CD4-positive, CD25-positive, alpha-beta regulatory T cell (primary cell): ENCODE measurements at regions not wholly inside any gene's neighbourhood (a gene's known extent, or its start where the extent isn't known, plus 50 kb on each side); places are given as distances from the start of the nearest gene placed in this dataset.
A peak's percentile ranks its signal among the peaks of the same experiment; 100 is the strongest.

ENCODE experiments used
- ATAC-seq, 2 donors: fragments of 150-1000 bp; cut with Tn5 transposase; one replicate each; pipeline ENCODE4 v1.10.0; 2021; ENCODE audit warnings: low read depth in 2 of 2, moderate number of reproducible peaks in 2 of 2, moderate library complexity in 1 of 2
- DNase-seq, 3 donors: peaks; one replicate each; pipeline versions ENCODE4 v3.0.0 to v3.0.0-alpha.2; 2012 to 2022; ENCODE audit warnings: mixed read lengths in 1 of 3
- H3K27ac ChIP-seq: one replicate; pipeline ENCODE4 v1.7.0; 2013; ENCODE audit warnings: mild to moderate bottlenecking, low read length; ENCODE audit not compliant: insufficient read depth, poor library complexity, severe bottlenecking
- H3K27me3 ChIP-seq: one replicate; pipeline ENCODE4 v1.7.0; 2013; ENCODE audit warnings: low read length; ENCODE audit not compliant: control insufficient read depth, insufficient read depth
- H3K36me3 ChIP-seq: one replicate; pipeline ENCODE4 v1.7.0; 2013; ENCODE audit warnings: mild to moderate bottlenecking, low read length, moderate library complexity; ENCODE audit not compliant: control insufficient read depth, insufficient read depth
- H3K4me1 ChIP-seq: 2 replicates; pipeline ENCODE4 v1.7.0; 2013; ENCODE audit warnings: mild to moderate bottlenecking, low read length; ENCODE audit not compliant: insufficient read depth, control insufficient read depth, poor library complexity, severe bottlenecking
- H3K4me3 ChIP-seq: one replicate; pipeline ENCODE4 v1.7.0; 2013; ENCODE audit warnings: low read depth, mild to moderate bottlenecking, low read length, moderate library complexity
- H3K9me3 ChIP-seq, 2 experiments: 1 replicate in 1 of 2; 2 replicates in 1 of 2; pipeline ENCODE4 v1.7.0; 2013; ENCODE audit warnings: low read length in 2 of 2, mild to moderate bottlenecking in 1 of 2, moderate library complexity in 1 of 2; ENCODE audit not compliant: control insufficient read depth in 2 of 2
- H3K27ac Mint-ChIP-seq, 3 donors: one replicate each; pipeline ENCODE4 v1.8.0; 2020 to 2022; ENCODE audit warnings: mild to moderate bottlenecking in 3 of 3, mixed read lengths in 3 of 3, moderate library complexity in 2 of 3
- H3K27me3 Mint-ChIP-seq: one replicate; pipeline ENCODE4 v1.8.0; 2022; ENCODE audit warnings: mild to moderate bottlenecking, mixed read lengths
- H3K36me3 Mint-ChIP-seq: one replicate; pipeline ENCODE4 v1.8.0; 2020; ENCODE audit warnings: mixed read lengths
- H3K4me1 Mint-ChIP-seq, 4 donors: one replicate each; pipeline ENCODE4 v1.8.0; 2020 to 2022; ENCODE audit warnings: mixed read lengths in 4 of 4, mild to moderate bottlenecking in 1 of 4
- H3K4me3 Mint-ChIP-seq, 4 donors: one replicate each; pipeline ENCODE4 v1.8.0; 2020 to 2022; ENCODE audit warnings: mild to moderate bottlenecking in 4 of 4, mixed read lengths in 4 of 4, moderate library complexity in 3 of 4
- H3K9me3 Mint-ChIP-seq, 7 donors: one replicate each; pipeline ENCODE4 v1.8.0; 2020 to 2022; ENCODE audit warnings: mixed read lengths in 7 of 7, mild to moderate bottlenecking in 3 of 7, moderate library complexity in 2 of 7

GRCh38 chrX:118222421-118222820 lies 105.8 kb upstream of the KLHL13 start:
- no peak for DNase-seq

GRCh38 chrX:118225711-118226428 lies 109.3 kb upstream of the KLHL13 start:
- peaks cover 4% of the 10 kb centered on the region for H3K27me3 Mint-ChIP-seq
- H3K27ac Mint-ChIP-seq = no peak overlapping the region
- Histone ChIP-seq H3K4me3 (no peak overlapping the region), H3K27me3 (no peaks in the 10 kb centered on the region), H3K4me1 (no peaks in the 10 kb centered on the region), H3K36me3 (no peaks in the 10 kb centered on the region), H3K9me3 (no peaks in the 10 kb centered on the region), H3K27ac (no peak overlapping the region)
- H3K36me3 Mint-ChIP-seq = no peaks in the 10 kb centered on the region
- no peaks in the 10 kb centered on the region for H3K9me3 Mint-ChIP-seq
- peak in 1 of 3 donors; percentile 1 for DNase-seq
- no peaks in the 10 kb centered on the region for H3K4me1 Mint-ChIP-seq
- no peak for ATAC-seq
- H3K4me3 Mint-ChIP-seq = no peak overlapping the region

More at GRCh38 chrX:118222421-118222820, 105.8 kb upstream of the KLHL13 start:
- no peak for ATAC-seq
- H3K27me3 ChIP-seq = no peaks in the 10 kb centered on the region
- Mint-ChIP-seq H3K27me3 (peaks cover 4% of the 10 kb centered on the region), H3K4me3 (no peak overlapping the region), H3K27ac (no peak overlapping the region), H3K9me3 (no peaks in the 10 kb centered on the region), H3K36me3 (no peaks in the 10 kb centered on the region), H3K4me1 (no peaks in the 10 kb centered on the region)
- H3K27ac ChIP-seq = no peak overlapping the region
- H3K4me1 ChIP-seq = no peaks in the 10 kb centered on the region
- no peaks in the 10 kb centered on the region for H3K9me3 ChIP-seq
- no peak overlapping the region for H3K4me3 ChIP-seq
- H3K36me3 ChIP-seq = no peaks in the 10 kb centered on the region

GRCh38 chrX:118228041-118228440 lies 111.4 kb upstream of the KLHL13 start:
- H3K4me1 Mint-ChIP-seq = no peaks in the 10 kb centered on the region

GRCh38 chrX:118228456-118228855 lies 111.8 kb upstream of the KLHL13 start:
- ATAC-seq (no peak), DNase-seq (no peak)
- H3K27ac ChIP-seq = no peak overlapping the region
- Mint-ChIP-seq H3K4me1 (no peaks in the 10 kb centered on the region), H3K36me3 (no peaks in the 10 kb centered on the region), H3K9me3 (no peaks in the 10 kb centered on the region), H3K4me3 (no peak overlapping the region), H3K27ac (no peak overlapping the region), H3K27me3 (no peaks in the 10 kb centered on the region)
- no peak overlapping the region for H3K4me3 ChIP-seq
- no peaks in the 10 kb centered on the region for H3K9me3 ChIP-seq
- no peaks in the 10 kb centered on the region for H3K27me3 ChIP-seq
- H3K4me1 ChIP-seq = no peaks in the 10 kb centered on the region
- H3K36me3 ChIP-seq = no peaks in the 10 kb centered on the region

More at GRCh38 chrX:118228041-118228440, 111.4 kb upstream of the KLHL13 start:
- H3K36me3 ChIP-seq = no peaks in the 10 kb centered on the region
- Mint-ChIP-seq H3K27me3 (no peaks in the 10 kb centered on the region), H3K9me3 (no peaks in the 10 kb centered on the region), H3K27ac (no peak overlapping the region), H3K4me3 (no peak overlapping the region), H3K36me3 (no peaks in the 10 kb centered on the region)
- no peaks in the 10 kb centered on the region for H3K4me1 ChIP-seq
- DNase-seq (no peak), ATAC-seq (no peak)
- no peak overlapping the region for H3K27ac ChIP-seq
- H3K4me3 ChIP-seq = no peak overlapping the region
- no peaks in the 10 kb centered on the region for H3K9me3 ChIP-seq
- no peaks in the 10 kb centered on the region for H3K27me3 ChIP-seq

DNA sequence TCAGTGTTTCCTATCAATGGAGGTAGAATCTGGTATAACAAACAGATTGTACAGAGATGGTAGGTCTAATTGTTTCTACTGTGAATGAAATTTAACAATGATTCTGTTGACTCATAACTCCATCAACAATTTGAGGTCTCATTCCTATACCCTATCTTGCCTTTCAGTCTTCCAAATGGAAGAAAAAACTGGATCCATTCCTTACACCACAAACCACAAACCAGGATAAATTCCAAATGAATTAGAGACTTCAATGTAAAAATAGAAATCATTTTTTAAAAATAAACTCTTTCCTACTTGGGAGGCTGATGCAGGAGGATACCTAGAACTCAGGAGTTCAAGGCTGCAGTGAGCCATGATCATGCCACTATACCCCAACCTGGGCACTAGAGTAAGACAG lies 114.4 kb upstream of the WDR44 start:
- DNase-seq (no peak), ATAC-seq (no peak)
- no peaks in the 10 kb centered on the region for H3K36me3 ChIP-seq
- Mint-ChIP-seq H3K27me3 (no peaks in the 10 kb centered on the region), H3K4me1 (no peaks in the 10 kb centered on the region), H3K27ac (no peak overlapping the region), H3K9me3 (peaks cover 0 to 5% (median 0%) of the 10 kb centered on the region in 7 donors), H3K4me3 (no peak overlapping the region), H3K36me3 (no peaks in the 10 kb centered on the region)
- H3K27ac ChIP-seq = no peak overlapping the region
- no peak overlapping the region for H3K4me3 ChIP-seq
- no peaks in the 10 kb centered on the region for H3K27me3 ChIP-seq
- no peaks in the 10 kb centered on the region for H3K4me1 ChIP-seq
- H3K9me3 ChIP-seq = peaks cover 0 to 4% of the 10 kb centered on the region in 2 experiments

DNA sequence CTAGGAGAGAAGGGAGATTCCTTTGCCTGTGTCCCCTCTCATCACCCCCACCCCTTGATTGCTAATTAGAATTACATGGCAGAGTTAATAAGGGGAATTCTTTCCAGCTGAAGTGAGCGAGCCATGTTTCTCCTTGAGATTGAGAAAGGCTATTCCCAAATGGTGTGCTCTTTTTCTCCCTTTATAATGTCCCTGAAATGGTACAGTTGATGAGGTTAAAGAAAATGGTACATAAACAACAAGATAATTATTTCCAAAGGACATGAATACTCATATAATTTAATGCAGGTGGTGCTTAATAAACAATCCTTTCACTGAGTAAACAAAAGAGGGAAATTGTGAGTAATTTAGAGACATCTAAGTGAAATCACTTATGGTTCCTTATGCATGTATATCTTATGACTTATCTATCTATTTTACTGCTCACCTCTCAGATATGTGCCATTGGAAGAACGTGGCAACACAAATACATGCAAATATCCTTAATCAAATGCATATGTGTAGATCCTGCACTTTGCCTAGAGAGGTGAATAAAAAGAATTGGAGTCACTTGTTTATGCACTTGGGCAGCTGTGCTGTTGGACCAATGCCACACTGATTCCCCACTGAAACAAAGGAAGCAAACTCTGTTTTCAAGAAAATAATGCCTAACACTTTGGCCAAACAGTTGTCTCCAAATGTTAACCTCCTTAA lies 106.6 kb upstream of the WDR44 start:
- H3K27ac ChIP-seq = no peak overlapping the region
- no peak for DNase-seq
- no peaks in the 10 kb centered on the region for H3K36me3 ChIP-seq
- Mint-ChIP-seq H3K4me1 (no peaks in the 10 kb centered on the region), H3K9me3 (peaks cover 0 to 5% (median 0%) of the 10 kb centered on the region in 7 donors), H3K27me3 (no peaks in the 10 kb centered on the region), H3K4me3 (no peak overlapping the region), H3K27ac (no peak overlapping the region), H3K36me3 (no peaks in the 10 kb centered on the region)
- ATAC-seq = no peak
- H3K4me1 ChIP-seq = no peaks in the 10 kb centered on the region
- no peak overlapping the region for H3K4me3 ChIP-seq
- no peaks in the 10 kb centered on the region for H3K27me3 ChIP-seq
- peaks cover 0 to 4% of the 10 kb centered on the region in 2 experiments for H3K9me3 ChIP-seq

- Mint-ChIP-seq H3K27me3 (no peaks in the 10 kb centered on the region), H3K36me3 (no peaks in the 10 kb centered on the region), H3K4me3 (no peak overlapping the region), H3K4me1 (no peaks in the 10 kb centered on the region), H3K27ac (no peak overlapping the region), H3K9me3 (peaks cover 0 to 5% (median 0%) of the 10 kb centered on the region in 7 donors)
- Histone ChIP-seq H3K36me3 (no peaks in the 10 kb centered on the region), H3K27me3 (no peaks in the 10 kb centered on the region), H3K9me3 (peaks cover 0 to 4% of the 10 kb centered on the region in 2 experiments), H3K4me1 (no peaks in the 10 kb centered on the region), H3K27ac (no peak overlapping the region), H3K4me3 (no peak overlapping the region)
- ATAC-seq (no peak), DNase-seq (no peak)
These were observed 105.8 kb upstream of the WDR44 start for GRCh38 chrX:118239913-118240698.
